Mucosa of descending colon (tissue), 3 donors: ENCODE measurements at regions not wholly inside any gene's neighbourhood (a gene's known extent, or its start where the extent isn't known, plus 50 kb on each side); places are given as distances from the start of the nearest gene placed in this dataset.

Experiments used
- ATAC-seq: fragments of 200-7000 bp; cut with Tn5 transposase; one replicate; pipeline ENCODE4 v1.9.1; 2020; ENCODE audit warnings: mild to moderate bottlenecking, moderate library complexity
- DNase-seq, 3 donors: peaks; one replicate each; pipeline ENCODE4 v3.0.0-alpha.2; 2020
- H3K36me3 ChIP-seq: fragments of 200-600 bp; one replicate; pipeline ENCODE4 v1.8.0; 2021; ENCODE audit warnings: low read depth, mild to moderate bottlenecking
- H3K4me1 ChIP-seq: fragments of 200-600 bp; one replicate; pipeline ENCODE4 v1.8.0; 2021; ENCODE audit warnings: low read depth, mild to moderate bottlenecking
- H3K4me3 ChIP-seq: fragments of 200-600 bp; one replicate; pipeline ENCODE4 v1.8.0; 2021; ENCODE audit warnings: mild to moderate bottlenecking
- H3K9me3 ChIP-seq: fragments of 200-600 bp; one replicate; pipeline ENCODE4 v1.8.0; 2021; ENCODE audit warnings: mild to moderate bottlenecking
- intact Hi-C, 2 donors: fragments of 100-400 bp; cut with DNase I in 1 of 2; cut with micrococcal nuclease in 1 of 2; formaldehyde crosslinking; loops; one replicate each; pipeline versions ENCODE4 v1.11.0 to v1.11.1; 2022; cut with DNase I, micrococcal nuclease
- TF ChIP-seq, protein P1 (sequence below): fragments of 200-600 bp; IDR thresholded peaks from one replicate; pipeline ENCODE4 v1.8.0; 2022; ENCODE audit warnings: antibody characterized with exemption, mild to moderate bottlenecking
- donor health status: DM: no; HTN: no; CAD: no; lungs with moderate emphysema.
- donor health status: DM: no; HTN: no; CAD: no.
- donor health status: DM: no; HTN: yes; CAD: no.

DNA sequence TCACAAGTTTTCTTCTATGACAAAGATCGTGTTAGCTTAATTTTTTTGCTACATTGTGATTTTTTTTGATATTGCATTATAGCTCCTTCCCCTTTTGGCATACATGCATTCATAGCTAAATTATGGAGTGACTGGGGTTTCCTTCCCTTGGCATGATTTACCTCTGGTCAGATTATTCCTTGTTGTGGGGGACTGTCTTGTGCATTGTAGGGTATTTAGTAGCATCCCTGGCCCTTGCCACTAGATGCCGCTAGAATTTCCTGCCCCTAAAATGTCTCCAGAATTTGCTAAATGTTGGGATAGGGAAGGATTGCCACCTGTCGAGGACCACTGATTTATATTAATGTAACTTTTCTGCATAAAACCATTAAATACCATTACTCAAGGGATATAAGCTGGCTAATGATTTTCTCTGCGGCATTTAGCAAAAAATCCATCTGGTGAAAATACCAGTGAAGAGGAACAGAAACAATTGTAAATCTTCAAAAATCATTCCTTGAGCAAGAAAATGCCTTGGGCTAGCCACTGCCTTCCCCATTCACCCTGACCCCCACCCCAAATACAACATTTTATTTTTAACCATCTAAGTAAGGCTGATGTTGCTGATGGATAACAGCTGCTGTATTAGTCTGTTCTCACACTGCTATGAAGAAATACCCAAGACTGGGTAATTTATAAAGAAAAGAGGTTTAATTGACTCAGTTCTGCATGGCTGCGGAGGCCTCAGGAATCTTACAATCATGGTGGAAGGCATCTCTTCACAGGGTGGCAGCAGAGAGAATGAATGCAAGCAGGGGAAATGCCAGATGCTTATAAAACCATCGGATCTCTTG lies 195.2 kb downstream of the MAP2K6 start:
- peak; percentile 23 for ATAC-seq
- H3K9me3 ChIP-seq, result no peaks in the 10 kb centered on the region
- intact Hi-C loops, result no loop called here

DNA sequence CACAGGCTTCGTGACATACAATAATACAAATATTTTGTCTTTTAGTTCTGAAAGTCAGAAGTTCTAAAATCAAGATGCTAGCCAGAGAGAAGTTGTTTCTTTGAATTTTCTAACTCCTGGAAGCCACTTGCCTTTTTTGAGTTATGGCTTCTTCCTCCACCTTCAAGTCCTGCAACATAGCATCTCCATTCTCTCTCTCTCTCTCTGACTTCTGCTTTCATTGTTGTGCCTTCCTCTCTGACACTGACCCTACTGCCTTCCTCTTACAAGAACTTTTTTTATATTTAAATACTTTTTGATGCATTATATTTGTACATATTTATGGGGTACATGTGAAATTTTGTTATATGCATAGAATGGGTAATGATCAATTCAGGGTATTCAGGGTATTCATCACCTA lies 205.9 kb downstream of the MAP2K6 start:
- Histone ChIP-seq H3K4me1 (no peaks in the 10 kb centered on the region), H3K4me3 (no peak overlapping the region), H3K9me3 (no peaks in the 10 kb centered on the region), H3K36me3 (no peaks in the 10 kb centered on the region)
- DNase-seq, result no peak
- ATAC-seq, result no peak
- intact Hi-C loops, result no loop called here
- TF ChIP-seq, protein P1, sequence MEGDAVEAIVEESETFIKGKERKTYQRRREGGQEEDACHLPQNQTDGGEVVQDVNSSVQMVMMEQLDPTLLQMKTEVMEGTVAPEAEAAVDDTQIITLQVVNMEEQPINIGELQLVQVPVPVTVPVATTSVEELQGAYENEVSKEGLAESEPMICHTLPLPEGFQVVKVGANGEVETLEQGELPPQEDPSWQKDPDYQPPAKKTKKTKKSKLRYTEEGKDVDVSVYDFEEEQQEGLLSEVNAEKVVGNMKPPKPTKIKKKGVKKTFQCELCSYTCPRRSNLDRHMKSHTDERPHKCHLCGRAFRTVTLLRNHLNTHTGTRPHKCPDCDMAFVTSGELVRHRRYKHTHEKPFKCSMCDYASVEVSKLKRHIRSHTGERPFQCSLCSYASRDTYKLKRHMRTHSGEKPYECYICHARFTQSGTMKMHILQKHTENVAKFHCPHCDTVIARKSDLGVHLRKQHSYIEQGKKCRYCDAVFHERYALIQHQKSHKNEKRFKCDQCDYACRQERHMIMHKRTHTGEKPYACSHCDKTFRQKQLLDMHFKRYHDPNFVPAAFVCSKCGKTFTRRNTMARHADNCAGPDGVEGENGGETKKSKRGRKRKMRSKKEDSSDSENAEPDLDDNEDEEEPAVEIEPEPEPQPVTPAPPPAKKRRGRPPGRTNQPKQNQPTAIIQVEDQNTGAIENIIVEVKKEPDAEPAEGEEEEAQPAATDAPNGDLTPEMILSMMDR, result no peak

More for the DNA sequence above, 195.2 kb downstream of the MAP2K6 start:
- Histone ChIP-seq H3K36me3 (no peaks in the 10 kb centered on the region), H3K4me3 (no peak overlapping the region), H3K4me1 (peaks cover 9% of the 10 kb centered on the region)
- TF ChIP-seq, protein P1, result no peak
- DNase-seq, result peak in 1 of 3 donors; percentile 26

DNA sequence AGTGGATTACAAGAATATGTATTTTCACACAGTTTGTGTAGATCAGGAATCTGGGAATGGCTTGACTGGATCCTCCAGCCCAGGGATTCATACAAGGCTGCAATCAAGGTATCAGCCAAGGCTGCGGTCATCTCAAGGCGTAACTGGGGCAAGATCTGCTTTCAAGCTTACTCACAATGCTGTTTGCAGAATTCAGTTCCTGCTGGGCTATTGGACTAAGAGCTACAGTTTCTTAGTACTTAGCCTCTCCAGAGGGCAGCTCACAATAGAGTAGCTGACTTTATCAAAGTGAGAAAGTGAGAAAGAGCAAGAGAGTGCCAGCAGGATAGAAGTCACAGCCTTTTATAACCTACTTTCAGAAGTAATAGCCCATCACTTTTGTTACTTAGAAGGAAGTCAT lies 211.0 kb downstream of the MAP2K6 start:
- H3K36me3 ChIP-seq, result no peaks in the 10 kb centered on the region
- intact Hi-C loops, result no loop called here
- no peak for ATAC-seq
- DNase-seq, result no peak
- no peaks in the 10 kb centered on the region for H3K9me3 ChIP-seq
- H3K4me1 ChIP-seq, result no peaks in the 10 kb centered on the region
- TF ChIP-seq, protein P1, result no peak
- H3K4me3 ChIP-seq, result no peak overlapping the region

DNA sequence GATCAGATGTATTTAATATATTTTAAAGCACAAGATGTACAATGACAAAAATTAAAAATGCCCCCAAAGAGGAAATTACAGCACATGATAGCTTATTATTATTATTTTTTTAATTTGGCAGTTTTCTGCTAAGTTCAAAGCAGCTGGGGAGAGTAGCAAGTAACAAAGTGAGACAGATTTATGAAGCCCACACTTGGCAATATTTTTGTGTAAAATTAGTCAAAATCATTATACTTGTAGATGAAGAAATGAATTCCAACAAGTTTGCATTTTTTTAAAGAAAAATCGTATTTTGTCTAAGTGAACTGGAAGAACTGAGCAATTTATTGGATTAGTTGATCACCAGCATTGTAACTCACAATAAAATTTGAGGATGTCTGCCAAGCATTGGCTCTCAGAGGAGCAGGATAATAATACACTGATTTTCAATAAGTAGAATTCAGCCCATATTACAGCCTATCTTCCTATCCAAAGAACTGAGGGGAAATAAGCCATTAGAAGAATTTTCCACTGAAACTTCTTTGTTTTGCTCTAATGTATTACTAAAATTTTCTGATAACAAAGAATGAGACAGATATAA lies 215.6 kb downstream of the MAP2K6 start:
- ATAC-seq (no peak), DNase-seq (no peak)
- H3K36me3 ChIP-seq, result no peaks in the 10 kb centered on the region
- H3K4me1 ChIP-seq, result no peaks in the 10 kb centered on the region
- intact Hi-C loops, result no loop called here
- H3K9me3 ChIP-seq, result no peaks in the 10 kb centered on the region
- H3K4me3 ChIP-seq, result no peak overlapping the region
- TF ChIP-seq, protein P1, result no peak

DNA sequence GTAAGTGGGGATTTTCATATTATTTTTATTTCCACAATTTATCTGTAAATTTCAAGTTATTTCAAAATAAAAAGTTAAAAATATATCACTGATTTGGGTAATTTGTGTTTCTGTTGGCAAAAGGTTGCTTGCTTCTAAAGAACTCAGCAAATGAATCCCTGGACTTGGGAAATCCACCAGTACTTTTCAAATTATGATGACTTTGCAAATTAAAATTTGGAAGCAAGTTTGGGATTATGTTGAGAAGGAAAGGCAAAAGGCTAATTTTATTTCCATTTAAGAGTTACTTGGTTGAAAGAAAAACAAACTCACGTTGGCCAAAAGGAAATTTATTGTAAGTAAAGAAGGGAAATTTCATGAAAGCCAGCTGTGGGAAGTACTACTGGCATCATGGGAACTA lies 220.3 kb downstream of the MAP2K6 start:
- Histone ChIP-seq H3K4me1 (no peaks in the 10 kb centered on the region), H3K36me3 (no peaks in the 10 kb centered on the region), H3K9me3 (no peaks in the 10 kb centered on the region), H3K4me3 (no peak overlapping the region)
- ATAC-seq (no peak), DNase-seq (no peak)
- intact Hi-C loops, result no loop called here
- TF ChIP-seq, protein P1, result no peak
